NCI-H1105 (cell line): ENCODE measurements at regions not wholly inside any gene's neighbourhood (a gene's known extent, or its start where the extent isn't known, plus 50 kb on each side); places are given as distances from the start of the nearest gene placed in this dataset.
"Not testable (repeated sequence)": the region's sequence is repeated elsewhere in the genome, so short reads cannot be mapped to it uniquely, and the experiment has no call there.

ENCODE experiments used
- DNase-seq: peaks from one replicate; lab custom pipeline; 2025; lab: John Stamatoyannopoulos, UW

DNA sequence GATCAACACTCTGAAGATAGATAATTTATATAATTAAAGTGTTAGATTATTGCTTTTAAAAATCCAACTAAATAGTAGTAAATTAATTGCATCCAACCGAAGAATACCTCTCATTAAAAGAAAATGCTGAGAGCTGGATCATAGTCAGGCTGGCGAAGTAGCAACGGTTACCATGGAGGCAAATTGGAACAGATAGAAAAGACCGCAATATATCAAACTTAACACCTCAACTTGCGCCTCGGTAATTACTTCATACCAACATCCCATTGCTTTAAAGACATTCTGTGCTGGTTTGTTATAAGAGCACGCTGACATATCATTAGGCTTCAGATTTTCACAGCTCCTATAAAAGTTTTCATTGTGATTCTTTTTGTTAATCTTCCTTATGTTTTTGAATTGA is 183.8 kb upstream of the ZC3H15 start:
- DNase-seq = no peak

GRCh38 chr2:186303091-186303490 is 183.0 kb upstream of the ZC3H15 start:
- DNase-seq = no peak

GRCh38 chr2:186304064-186304463 is 182.0 kb upstream of the ZC3H15 start:
- DNase-seq = no peak

DNA sequence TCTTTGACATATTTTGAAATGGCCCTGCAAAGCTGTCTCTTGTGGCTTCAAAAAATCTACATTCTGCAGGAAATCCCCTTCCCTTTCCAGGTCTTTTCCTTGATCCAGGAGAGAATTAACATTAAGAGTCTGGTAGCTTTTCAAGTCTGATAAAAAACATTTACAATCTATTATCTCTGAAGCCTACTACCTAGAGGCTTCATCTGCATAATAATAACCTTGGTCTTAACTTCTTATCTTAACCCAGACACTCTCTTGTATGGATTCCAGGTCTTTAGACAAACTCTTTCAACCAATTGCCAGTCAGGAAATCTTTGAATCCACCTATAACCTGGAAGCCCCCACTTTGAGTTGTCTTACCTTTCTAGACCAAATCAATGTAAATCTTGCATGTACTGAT is 179.3 kb upstream of the ZC3H15 start:
- no peak for DNase-seq

DNA sequence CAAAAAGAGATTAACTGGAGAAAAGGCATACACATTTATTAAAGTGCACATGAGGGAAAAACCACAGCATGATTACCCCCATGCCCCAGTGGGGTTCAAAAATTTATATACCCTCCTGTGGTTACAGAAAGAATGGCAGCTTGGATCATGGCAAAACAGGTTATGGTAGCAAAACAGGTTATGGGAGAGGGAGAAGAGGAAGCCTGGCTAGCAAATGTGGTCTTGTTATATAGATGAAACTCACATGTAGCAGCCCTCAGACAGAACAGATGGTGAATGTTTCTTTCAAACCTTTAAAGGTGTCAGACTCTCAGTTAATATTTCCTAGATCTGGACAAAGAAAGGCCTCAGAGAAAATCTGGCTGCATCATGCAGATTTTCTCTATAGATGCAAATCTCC is 178.2 kb upstream of the ZC3H15 start:
- DNase-seq = no peak

DNA sequence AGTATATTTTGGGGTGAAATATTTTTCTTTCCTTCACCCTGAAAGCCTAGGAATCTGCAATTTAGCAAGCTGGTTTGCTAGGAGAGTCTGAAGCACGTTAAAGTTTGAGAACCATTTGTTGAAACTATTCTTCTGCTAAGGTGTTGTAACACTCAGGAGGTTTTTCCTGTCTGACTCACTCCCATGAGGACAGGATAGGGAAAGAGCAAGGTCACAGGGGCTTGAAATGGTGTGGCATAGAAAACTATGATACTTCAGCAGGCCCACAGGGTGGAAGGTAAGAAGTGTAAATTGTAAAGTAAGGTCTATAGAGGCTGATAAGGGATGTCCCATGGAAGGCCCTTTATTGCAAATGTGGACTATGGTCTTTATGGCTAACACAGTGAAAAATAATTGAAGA is 177.7 kb upstream of the ZC3H15 start:
- no peak for DNase-seq

DNA sequence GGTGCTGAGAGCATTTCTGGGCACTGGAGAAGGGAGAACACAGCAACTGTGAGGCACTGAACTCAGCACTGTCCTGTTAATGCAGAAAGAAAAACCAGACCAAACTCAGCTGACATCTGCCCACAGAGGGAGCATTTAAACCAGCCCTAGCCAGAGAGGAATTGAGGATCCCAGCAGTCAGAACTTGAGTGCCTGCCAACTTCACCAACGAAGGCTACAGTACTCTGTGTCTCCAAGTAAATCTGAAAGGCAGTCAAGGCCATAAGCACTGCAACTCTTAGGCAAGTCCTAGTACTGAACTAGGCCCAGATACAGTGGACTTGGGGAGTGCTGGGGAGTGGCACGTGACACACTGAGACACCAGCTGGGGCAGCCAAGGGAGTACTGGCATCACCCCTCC is 176.2 kb upstream of the ZC3H15 start:
- DNase-seq = no peak

GRCh38 chr2:186319105-186319504 is 167.0 kb upstream of the ZC3H15 start:
- no peak for DNase-seq

DNA sequence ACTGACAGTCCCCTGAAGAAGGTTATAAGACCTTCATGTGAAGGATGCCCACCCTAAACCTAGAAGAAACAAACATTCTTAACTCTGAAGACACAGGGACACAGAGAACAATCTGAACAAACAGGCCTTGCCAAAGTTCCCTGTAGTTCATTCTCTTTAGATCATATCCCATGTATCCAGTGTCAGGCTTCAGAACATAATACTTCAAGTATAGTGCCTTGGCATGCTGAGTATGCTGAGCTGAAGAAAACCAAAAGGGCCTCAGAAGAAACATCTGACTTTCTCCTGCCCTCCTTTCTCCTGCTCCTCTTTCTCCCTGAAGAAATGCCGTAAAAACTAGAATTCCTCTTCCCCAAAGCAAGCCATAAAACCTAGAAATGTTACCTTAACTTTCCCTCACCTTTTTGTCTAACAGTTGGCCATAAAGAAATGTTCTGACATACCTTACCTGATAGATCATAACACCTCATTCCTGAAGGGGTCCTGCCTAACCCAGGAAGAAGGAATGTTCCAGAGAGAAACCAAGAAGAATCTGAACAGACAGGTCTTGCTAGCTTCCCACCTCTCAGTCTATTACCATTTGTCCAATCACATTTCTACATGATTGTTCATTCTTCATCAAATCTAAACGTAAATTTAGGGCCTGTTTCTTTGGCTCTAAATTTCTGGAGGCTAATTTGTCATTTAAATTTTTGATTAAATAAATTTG is 160.1 kb upstream of the ZC3H15 start:
- no peak for DNase-seq

GRCh38 chr2:186327251-186327868 is 158.7 kb upstream of the ZC3H15 start:
- no peak for DNase-seq

- no peak for DNase-seq
These were observed 157.2 kb upstream of the ZC3H15 start for GRCh38 chr2:186328838-186329237.

GRCh38 chr2:186330050-186330449 is 156.0 kb upstream of the ZC3H15 start:
- DNase-seq = no peak

DNA sequence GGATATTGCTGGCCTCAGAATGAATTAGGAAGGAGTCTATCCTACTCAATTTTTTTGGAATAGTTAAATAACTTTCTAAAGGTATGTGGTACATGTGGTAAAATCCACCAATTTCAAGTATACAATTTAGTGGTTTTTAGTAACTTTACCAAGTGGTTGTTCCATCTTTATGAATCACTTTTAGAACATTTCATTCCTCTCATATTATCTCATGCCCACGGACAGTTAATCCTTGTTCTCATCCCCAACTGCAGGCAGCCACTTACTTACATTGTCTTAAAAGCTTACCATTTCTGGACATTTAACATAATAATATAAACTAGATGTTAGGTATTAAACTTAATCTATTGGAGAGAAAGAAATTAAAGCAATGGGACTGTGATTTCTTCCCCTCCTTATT is 146.3 kb upstream of the ZC3H15 start:
- no peak for DNase-seq

DNA sequence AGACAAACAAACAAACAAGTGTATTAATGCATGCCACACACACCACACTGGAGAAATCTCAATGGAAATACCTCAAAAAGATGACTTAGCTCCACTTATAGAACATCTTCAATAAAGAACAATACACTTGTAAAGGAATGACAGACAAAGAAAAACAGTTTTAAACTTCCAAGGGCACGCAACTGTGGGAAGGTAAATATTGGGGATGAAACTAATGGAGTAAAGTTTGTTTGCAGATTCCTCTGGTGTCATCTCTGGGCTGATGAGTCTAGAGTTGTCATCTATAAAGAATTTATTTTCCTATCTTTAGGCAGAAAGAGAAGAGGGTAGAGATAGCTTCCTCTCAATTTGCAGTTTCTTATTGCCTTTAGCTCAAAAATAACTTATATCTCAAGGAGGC is 144.0 kb upstream of the ZC3H15 start:
- DNase-seq = no peak

DNA sequence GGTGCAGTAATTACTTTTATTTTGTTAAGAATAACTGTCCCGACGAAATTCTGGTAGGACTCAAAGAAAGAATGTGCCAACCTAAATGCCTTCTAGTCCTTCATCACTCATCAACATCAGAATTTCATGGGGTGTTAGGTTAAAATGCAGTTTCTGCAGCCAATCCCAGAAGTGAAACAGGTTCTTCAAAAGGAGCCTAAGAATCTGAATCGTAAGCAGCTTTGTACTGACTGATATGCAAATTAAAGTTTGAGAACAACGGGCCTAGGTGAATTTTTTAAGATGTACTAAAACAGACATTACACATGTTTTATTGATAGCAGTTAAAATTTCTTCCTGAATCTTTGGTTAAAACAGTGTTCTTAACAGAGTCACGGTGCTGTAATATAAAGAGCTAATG is 140.3 kb upstream of the ZC3H15 start:
- no peak for DNase-seq

DNA sequence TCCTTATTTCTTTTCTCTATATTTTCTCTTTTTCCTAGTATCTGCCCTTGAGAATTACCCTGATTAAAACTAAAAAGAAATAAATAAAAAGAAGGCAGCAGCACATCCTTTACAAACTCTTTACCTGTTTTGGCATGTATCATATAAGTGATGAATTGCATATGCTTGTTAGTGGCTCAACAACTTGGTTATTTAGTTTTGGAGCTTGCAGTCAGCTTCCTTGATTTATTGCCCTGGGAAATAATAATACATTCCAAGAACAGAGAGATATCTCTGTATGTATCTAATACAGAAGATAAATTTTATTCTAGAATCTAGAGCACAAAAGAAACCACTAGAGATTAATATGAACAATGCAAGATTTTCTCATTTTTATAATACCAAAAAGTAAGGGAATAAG is 139.8 kb upstream of the ZC3H15 start:
- no peak for DNase-seq

DNA sequence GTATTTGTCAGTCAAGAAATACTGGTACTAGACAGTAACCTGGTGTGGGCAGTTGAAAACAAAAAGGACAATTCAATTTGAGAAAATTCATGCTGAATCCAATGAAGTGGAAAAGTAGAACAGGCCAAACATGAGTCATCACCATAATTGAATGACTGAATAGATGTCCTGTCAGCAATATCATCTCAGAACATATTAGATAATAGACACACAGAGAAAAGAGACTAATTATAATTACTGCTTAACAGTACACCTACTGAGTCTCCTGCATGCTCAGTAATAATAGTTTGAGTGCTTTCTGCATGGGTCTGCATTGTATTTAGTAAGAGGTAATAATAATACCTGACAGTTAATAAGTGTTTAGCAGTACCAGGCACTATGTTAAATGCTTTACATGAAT is 138.6 kb upstream of the ZC3H15 start:
- DNase-seq = peak; percentile 37

DNA sequence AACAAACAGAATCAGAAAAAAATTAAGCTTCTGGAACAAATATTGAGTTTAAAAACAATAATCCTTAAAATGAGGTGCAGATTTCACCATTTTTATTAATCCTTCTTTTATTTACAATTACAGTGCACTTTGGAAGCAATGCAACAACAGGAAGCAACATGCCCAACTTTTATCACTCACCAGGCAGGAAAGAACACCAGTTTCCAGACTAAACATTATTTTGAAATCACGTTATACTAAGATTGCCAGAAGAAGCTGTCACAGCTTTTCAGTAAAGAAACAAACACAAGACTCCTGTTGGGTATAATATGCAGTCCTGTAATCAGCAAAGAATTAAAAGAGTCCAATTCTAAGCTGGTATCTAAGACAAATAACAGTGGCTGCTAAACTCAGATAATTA is 137.9 kb upstream of the ZC3H15 start:
- no peak for DNase-seq

DNA sequence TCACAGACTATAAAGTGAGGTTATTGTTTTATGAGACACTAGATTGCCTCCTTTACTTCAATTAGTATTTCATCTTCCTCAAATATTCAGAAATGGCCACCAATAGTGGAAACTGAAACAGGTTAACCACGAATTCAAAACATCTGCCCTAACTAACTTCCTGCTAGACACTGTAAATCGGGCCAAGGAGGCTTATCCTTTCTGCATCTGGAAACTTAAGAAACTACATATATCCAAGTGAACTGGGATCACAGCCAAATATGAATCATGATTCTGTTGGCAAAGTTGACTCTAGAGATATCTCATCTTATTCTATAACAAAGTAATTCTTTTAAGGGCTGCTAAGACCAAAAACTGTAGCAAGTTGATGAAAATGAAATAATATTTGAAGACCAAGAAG is 136.6 kb upstream of the ZC3H15 start:
- DNase-seq = no peak

GRCh38 chr2:186354160-186354559 is 131.9 kb upstream of the ZC3H15 start:
- not testable (repeated sequence) for DNase-seq

GRCh38 chr2:186365406-186365805 is 120.7 kb upstream of the ZC3H15 start:
- DNase-seq = no peak

GRCh38 chr2:186379052-186379451 is 107.0 kb upstream of the ZC3H15 start:
- DNase-seq = no peak

- no peak for DNase-seq
These were observed 105.3 kb upstream of the ZC3H15 start for GRCh38 chr2:186380805-186381204.

DNA sequence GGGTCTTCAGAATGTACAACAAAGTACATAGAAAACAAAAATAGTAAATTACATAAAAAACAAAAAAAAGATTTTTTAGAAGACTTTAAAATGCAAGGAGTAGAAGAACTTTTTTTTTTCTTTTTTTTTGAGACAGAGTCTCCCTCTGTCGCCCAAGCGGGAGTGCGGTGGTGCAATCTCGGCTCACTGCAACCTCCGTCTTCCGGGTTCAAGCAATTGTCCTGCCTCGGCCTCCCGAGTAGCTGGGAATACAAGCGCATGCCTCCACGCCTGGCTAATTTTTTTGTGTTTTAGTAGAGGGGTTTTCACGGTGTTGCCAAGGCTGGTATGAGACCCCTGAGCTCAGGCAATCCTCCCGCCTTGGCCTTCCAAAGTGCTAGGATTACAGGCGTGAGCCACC is 104.5 kb upstream of the ZC3H15 start:
- DNase-seq = no peak
